ENCODE measurements at regions not wholly inside any gene's neighbourhood (a gene's known extent, or its start where the extent isn't known, plus 50 kb on each side); places are given as distances from the start of the nearest gene placed in this dataset.
"Not testable (repeated sequence)": the region's sequence is repeated elsewhere in the genome, so short reads cannot be mapped to it uniquely, and the experiment has no call there.

- not testable (repeated sequence) for DNase-seq (ENCODE audit: low read depth, low spot score)
Observed at GRCh38 chr15:20308027-20308690, 233.4 kb downstream of the GOLGA6L6 start.

GRCh38 chr15:20307137-20307536 is 234.5 kb downstream of the GOLGA6L6 start:
- not testable (repeated sequence) for DNase-seq (ENCODE audit: low read depth, low spot score)

- DNase-seq (ENCODE audit: low read depth, low spot score) = not testable (repeated sequence)
Observed at GRCh38 chr15:20306497-20307106, 235.0 kb downstream of the GOLGA6L6 start.

- not testable (repeated sequence) for DNase-seq (ENCODE audit: low read depth, low spot score)
Observed at GRCh38 chr15:20305912-20306311, 235.7 kb downstream of the GOLGA6L6 start.

- DNase-seq (ENCODE audit: low read depth, low spot score) = not testable (repeated sequence)
Observed at GRCh38 chr15:20305015-20305465, 236.6 kb downstream of the GOLGA6L6 start.

- not testable (repeated sequence) for DNase-seq (ENCODE audit: low read depth, low spot score)
Observed at GRCh38 chr15:20304282-20305014, 237.2 kb downstream of the GOLGA6L6 start.

- DNase-seq (ENCODE audit: low read depth, low spot score) = not testable (repeated sequence)
Observed at GRCh38 chr15:20303248-20304171, 238.1 kb downstream of the GOLGA6L6 start.

- DNase-seq (ENCODE audit: low read depth, low spot score) = not testable (repeated sequence)
Observed at GRCh38 chr15:20302141-20303069, 239.2 kb downstream of the GOLGA6L6 start.

- DNase-seq (ENCODE audit: low read depth, low spot score) = not testable (repeated sequence)
Observed at GRCh38 chr15:20301471-20302081, 240.0 kb downstream of the GOLGA6L6 start.

- not testable (repeated sequence) for DNase-seq (ENCODE audit: low read depth, low spot score)
Observed at GRCh38 chr15:20301041-20301390, 240.6 kb downstream of the GOLGA6L6 start.

GRCh38 chr15:20300351-20301040 is 241.1 kb downstream of the GOLGA6L6 start:
- DNase-seq (ENCODE audit: low read depth, low spot score) = not testable (repeated sequence)

GRCh38 chr15:20297603-20298123 is 243.9 kb downstream of the GOLGA6L6 start:
- DNase-seq (ENCODE audit: low read depth, low spot score) = not testable (repeated sequence)

GRCh38 chr15:20296261-20296660 is 245.3 kb downstream of the GOLGA6L6 start:
- DNase-seq (ENCODE audit: low read depth, low spot score) = not testable (repeated sequence)

GRCh38 chr15:20295238-20295811 is 246.3 kb downstream of the GOLGA6L6 start:
- DNase-seq (ENCODE audit: low read depth, low spot score) = no peak

- DNase-seq (ENCODE audit: low read depth, low spot score) = no peak
Observed at GRCh38 chr15:20294651-20295237, 246.9 kb downstream of the GOLGA6L6 start.

- DNase-seq (ENCODE audit: low read depth, low spot score) = not testable (repeated sequence)
Observed at GRCh38 chr15:20292422-20293005, 249.1 kb downstream of the GOLGA6L6 start.

- not testable (repeated sequence) for DNase-seq (ENCODE audit: low read depth, low spot score)
Observed at GRCh38 chr15:20291616-20292015, 250.0 kb downstream of the GOLGA6L6 start.

- DNase-seq (ENCODE audit: low read depth, low spot score) = not testable (repeated sequence)
Observed at GRCh38 chr15:20290606-20291005, 251.0 kb downstream of the GOLGA6L6 start.
